ENCODE measurements at regions not wholly inside any gene's neighbourhood (a gene's known extent, or its start where the extent isn't known, plus 50 kb on each side); places are given as distances from the start of the nearest gene placed in this dataset.

DNA sequence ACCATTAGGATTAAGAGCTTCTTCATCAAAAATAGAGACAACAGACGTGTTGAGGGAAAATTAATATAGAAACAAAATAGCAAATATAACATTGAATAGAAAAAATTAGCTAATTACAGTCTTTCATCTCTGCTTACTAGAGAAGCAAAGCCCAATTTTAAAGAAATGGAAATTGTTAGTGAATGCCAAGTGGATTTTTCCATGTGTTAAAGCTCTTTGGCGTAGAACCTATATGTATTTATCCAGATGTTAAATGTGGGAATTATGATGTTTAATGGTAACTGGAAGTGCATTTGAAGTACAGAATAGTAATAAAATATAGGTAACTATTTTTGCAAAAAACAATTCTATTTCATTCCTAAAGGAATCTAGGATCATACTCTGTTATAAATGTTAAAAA is 212.0 kb upstream of the COL3A1 start:
- TF ChIP-seq, protein P1, sequence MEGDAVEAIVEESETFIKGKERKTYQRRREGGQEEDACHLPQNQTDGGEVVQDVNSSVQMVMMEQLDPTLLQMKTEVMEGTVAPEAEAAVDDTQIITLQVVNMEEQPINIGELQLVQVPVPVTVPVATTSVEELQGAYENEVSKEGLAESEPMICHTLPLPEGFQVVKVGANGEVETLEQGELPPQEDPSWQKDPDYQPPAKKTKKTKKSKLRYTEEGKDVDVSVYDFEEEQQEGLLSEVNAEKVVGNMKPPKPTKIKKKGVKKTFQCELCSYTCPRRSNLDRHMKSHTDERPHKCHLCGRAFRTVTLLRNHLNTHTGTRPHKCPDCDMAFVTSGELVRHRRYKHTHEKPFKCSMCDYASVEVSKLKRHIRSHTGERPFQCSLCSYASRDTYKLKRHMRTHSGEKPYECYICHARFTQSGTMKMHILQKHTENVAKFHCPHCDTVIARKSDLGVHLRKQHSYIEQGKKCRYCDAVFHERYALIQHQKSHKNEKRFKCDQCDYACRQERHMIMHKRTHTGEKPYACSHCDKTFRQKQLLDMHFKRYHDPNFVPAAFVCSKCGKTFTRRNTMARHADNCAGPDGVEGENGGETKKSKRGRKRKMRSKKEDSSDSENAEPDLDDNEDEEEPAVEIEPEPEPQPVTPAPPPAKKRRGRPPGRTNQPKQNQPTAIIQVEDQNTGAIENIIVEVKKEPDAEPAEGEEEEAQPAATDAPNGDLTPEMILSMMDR (IDR thresholded peaks at IDR 0.05; ENCODE audit: borderline replicate concordance, control extremely low read depth, extremely low read depth, insufficient read depth, missing control alignments): no peak
- in situ Hi-C loops (cut with MboI; ENCODE audit: low sequenced_read_pairs, unreplicated experiment): no loop called here
- DNase-seq (ENCODE audit: low spot score): no peak

DNA sequence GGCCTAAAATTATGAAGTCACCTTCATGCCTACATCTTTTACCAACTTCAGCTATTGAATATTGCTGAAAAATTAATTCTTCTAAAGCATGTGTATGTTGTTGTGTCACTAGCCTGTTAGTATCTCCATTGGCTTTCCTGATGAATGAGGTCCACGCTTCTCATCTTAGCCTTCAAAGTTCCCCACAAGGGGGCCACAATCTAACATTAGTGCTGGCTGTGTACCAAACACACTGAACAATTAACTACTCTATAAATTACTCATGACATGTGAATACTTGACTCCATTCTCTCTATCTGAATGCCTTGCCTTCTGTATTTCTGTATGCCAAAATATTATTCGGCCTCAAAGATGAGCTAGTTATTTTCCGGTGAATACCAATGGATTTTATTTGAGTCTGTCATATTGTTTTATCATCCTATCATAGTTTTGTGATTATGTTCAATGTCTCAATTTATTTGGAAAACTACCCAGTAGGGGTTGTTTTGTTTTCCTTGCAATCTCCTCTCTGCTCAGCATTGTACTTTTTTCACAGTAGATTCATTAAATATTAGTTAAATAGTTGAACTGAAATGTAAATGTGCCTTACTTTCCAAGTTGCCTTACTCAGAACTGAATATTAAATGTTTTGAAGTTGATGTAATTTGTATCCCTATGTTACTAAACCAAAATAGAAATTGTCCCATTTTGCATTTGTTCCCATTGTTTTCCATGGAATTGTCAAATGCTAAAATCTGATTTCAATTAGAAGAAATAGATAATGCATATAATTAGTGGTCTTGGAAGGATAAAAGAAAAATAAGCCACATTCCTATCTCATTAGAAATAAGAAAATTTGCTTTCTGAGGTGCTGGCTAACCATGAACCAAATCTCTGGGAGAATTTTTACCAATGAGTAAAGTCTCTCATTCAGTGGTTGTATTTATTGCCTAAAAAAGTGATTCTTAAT is 208.4 kb upstream of the COL3A1 start:
- DNase-seq (ENCODE audit: low spot score): no peak
- in situ Hi-C loops (cut with MboI; ENCODE audit: low sequenced_read_pairs, unreplicated experiment): no loop called here
- TF ChIP-seq, protein P1 (IDR thresholded peaks at IDR 0.05; ENCODE audit: borderline replicate concordance, control extremely low read depth, extremely low read depth, insufficient read depth, missing control alignments): peak; percentile 1

DNA sequence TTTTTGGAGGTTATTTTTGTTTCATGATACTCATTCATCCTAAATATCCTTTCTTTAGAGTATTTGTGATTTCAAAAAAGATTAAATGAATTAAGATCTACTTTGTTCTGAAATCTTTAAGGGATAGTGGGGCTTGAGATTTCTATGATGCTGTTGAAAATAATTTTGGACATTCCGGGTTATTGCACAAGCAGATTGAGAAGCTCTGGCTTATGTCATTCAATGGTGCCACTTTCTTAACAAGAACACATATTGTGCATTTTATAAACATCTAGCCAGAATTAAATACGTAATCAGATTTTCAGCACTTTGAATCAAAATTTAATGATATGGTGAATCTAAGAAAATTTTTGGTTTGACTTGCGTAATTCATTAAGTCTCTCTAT is 207.7 kb upstream of the COL3A1 start:
- no peak for DNase-seq (ENCODE audit: low spot score)
- TF ChIP-seq, protein P1 (IDR thresholded peaks at IDR 0.05; ENCODE audit: borderline replicate concordance, control extremely low read depth, extremely low read depth, insufficient read depth, missing control alignments): no peak
- in situ Hi-C loops (cut with MboI; ENCODE audit: low sequenced_read_pairs, unreplicated experiment): no loop called here

DNA sequence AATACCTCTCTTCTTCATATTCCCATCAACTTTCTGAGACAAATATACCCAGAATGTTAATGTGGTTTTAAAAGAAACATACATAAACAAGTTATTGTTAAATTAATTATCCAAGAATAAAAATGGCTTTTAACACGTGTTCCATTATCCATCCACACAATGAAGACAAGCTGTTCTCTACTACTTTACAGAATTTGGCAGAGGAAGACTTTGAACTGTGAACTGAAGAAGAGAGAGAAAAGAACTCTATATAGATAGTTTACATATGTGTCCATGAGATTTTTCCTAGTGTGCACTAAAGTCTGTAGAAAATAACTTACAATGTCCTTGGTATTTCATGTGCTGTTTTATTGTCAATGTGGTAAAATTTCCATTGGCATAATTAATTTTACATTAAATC is 207.0 kb upstream of the COL3A1 start:
- in situ Hi-C loops (cut with MboI; ENCODE audit: low sequenced_read_pairs, unreplicated experiment): no loop called here
- TF ChIP-seq, protein P1 (IDR thresholded peaks at IDR 0.05; ENCODE audit: borderline replicate concordance, control extremely low read depth, extremely low read depth, insufficient read depth, missing control alignments): no peak
- DNase-seq (ENCODE audit: low spot score): no peak

DNA sequence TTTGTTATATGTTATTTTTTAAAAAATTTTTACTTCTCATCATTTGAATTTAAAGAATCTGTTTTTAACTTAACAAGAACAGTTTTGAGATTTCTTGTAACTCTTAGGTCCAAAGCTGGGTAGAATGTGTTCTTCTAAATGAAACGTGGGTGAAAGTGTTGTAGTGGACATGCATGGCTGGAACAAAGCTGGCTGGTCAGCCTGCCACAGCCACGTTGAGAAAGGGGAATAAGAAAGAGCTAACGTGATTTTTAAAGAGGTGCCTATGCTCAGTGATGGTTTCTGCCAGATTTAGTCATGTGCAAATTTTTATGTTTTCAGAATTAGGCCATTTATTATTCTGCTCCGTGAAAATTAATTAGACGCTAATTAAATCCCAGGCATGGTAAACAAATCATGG is 203.9 kb upstream of the COL3A1 start:
- DNase-seq (ENCODE audit: low spot score): no peak
- in situ Hi-C loops (cut with MboI; ENCODE audit: low sequenced_read_pairs, unreplicated experiment): no loop called here

DNA sequence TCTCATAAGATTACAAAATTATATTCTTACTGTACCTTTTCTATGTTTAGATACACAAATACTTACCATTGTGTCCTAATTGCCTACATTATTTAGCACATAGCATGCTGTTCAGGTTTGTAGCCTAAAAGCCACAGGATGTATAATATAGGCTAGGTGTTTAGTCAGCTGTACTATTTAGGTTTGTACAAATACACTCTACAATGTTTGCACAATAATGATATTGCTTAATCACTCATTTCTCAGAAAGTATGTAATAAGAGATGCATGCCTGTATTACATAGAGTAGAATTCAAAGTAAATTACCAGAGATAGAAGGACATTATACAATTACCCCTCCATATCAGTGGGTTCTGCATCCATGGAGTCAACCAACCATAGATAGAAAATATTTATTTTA is 201.1 kb upstream of the COL3A1 start:
- in situ Hi-C loops (cut with MboI; ENCODE audit: low sequenced_read_pairs, unreplicated experiment): no loop called here
- no peak for DNase-seq (ENCODE audit: low spot score)
- TF ChIP-seq, protein P1 (IDR thresholded peaks at IDR 0.05; ENCODE audit: borderline replicate concordance, control extremely low read depth, extremely low read depth, insufficient read depth, missing control alignments): no peak

More for the DNA sequence above, 203.9 kb upstream of the COL3A1 start:
- TF ChIP-seq, protein P1 (IDR thresholded peaks at IDR 0.05; ENCODE audit: borderline replicate concordance, control extremely low read depth, extremely low read depth, insufficient read depth, missing control alignments): no peak

Measured in GM13976 (cell line).